ENCODE measurements at regions not wholly inside any gene's neighbourhood (a gene's known extent, or its start where the extent isn't known, plus 50 kb on each side); places are given as distances from the start of the nearest gene placed in this dataset.
"Not testable (repeated sequence)": the region's sequence is repeated elsewhere in the genome, so short reads cannot be mapped to it uniquely, and the experiment has no call there.

GRCh38 chr2:63719052-63719451 is 122.6 kb upstream of the UGP2 start:
- no peaks in the 10 kb centered on the region for H3K9me3 Mint-ChIP-seq
- H3K27me3 Mint-ChIP-seq (ENCODE audit: insufficient read depth), result no peaks in the 10 kb centered on the region
- H3K27ac Mint-ChIP-seq, result no peak overlapping the region
- no peaks in the 10 kb centered on the region for H3K36me3 Mint-ChIP-seq (ENCODE audit: low read depth)
- H3K4me1 Mint-ChIP-seq (ENCODE audit: low read depth), result peaks cover 16% of the 10 kb centered on the region; the same call in 1 of the 2 replicates
- no peak for DNase-seq
- H3K4me3 Mint-ChIP-seq, result no peak overlapping the region
- TF ChIP-seq, protein P1, sequence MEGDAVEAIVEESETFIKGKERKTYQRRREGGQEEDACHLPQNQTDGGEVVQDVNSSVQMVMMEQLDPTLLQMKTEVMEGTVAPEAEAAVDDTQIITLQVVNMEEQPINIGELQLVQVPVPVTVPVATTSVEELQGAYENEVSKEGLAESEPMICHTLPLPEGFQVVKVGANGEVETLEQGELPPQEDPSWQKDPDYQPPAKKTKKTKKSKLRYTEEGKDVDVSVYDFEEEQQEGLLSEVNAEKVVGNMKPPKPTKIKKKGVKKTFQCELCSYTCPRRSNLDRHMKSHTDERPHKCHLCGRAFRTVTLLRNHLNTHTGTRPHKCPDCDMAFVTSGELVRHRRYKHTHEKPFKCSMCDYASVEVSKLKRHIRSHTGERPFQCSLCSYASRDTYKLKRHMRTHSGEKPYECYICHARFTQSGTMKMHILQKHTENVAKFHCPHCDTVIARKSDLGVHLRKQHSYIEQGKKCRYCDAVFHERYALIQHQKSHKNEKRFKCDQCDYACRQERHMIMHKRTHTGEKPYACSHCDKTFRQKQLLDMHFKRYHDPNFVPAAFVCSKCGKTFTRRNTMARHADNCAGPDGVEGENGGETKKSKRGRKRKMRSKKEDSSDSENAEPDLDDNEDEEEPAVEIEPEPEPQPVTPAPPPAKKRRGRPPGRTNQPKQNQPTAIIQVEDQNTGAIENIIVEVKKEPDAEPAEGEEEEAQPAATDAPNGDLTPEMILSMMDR (IDR thresholded peaks at IDR 0.05), result no peak

DNA sequence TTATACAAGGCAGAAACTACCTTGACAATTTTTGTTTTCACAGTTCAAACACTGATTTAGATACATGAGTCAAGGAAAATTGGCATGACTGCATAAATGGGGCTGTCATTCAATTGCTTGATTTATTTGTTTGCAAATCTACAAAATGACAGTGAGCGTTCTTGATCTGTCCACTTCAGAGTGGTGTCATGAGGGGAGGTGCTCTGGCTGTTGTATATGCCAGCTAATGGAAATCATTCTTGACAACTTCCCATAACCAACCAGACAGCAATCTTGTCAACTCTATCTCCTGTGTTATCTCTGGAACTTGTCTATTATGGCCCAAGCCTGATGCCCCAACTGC is 120.6 kb upstream of the UGP2 start:
- H3K36me3 Mint-ChIP-seq (ENCODE audit: low read depth), result no peaks in the 10 kb centered on the region
- peaks cover 16% of the 10 kb centered on the region; the same call in 1 of the 2 replicates for H3K4me1 Mint-ChIP-seq (ENCODE audit: low read depth)
- no peak for DNase-seq
- H3K9me3 Mint-ChIP-seq, result no peaks in the 10 kb centered on the region
- no peak overlapping the region for H3K4me3 Mint-ChIP-seq
- TF ChIP-seq, protein P1 (IDR thresholded peaks at IDR 0.05), result no peak
- peaks cover 2% of the 10 kb centered on the region; the same call in 1 of the 2 replicates for H3K27me3 Mint-ChIP-seq (ENCODE audit: insufficient read depth)
- no peak overlapping the region for H3K27ac Mint-ChIP-seq

GRCh38 chr2:63722284-63722683 is 119.4 kb upstream of the UGP2 start:
- H3K27me3 Mint-ChIP-seq (ENCODE audit: insufficient read depth); H3K36me3 Mint-ChIP-seq (ENCODE audit: low read depth); H3K4me3 Mint-ChIP-seq; DNase-seq; H3K9me3 Mint-ChIP-seq; H3K27ac Mint-ChIP-seq: not testable (repeated sequence)
- peaks cover 16% of the 10 kb centered on the region; the same call in 1 of the 2 replicates for H3K4me1 Mint-ChIP-seq (ENCODE audit: low read depth)

DNA sequence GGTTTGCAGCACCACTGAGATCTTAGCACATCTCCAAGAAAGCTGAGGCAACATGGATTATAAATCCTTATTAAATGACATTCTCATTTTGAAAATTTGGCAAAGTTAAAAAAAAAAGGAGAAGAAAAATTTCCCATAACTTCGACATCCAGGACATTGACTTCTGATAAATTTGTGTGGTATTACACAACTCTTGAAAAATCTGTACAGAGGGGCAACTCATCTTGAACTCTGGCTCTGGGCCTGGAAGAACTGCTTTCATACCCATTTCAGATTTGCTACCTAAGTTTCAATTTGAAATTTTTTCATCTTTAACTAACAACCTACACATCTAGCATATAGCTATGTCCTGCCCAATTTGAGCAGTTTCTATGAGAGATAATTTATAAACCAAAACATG is 118.0 kb upstream of the UGP2 start:
- peaks cover 2% of the 10 kb centered on the region; the same call in 1 of the 2 replicates for H3K27me3 Mint-ChIP-seq (ENCODE audit: insufficient read depth)
- no peak for DNase-seq
- peaks cover 13% of the 10 kb centered on the region; the same call in 1 of the 2 replicates for H3K4me1 Mint-ChIP-seq (ENCODE audit: low read depth)
- no peaks in the 10 kb centered on the region for H3K36me3 Mint-ChIP-seq (ENCODE audit: low read depth)
- TF ChIP-seq, protein P1 (IDR thresholded peaks at IDR 0.05), result no peak
- H3K9me3 Mint-ChIP-seq, result no peaks in the 10 kb centered on the region
- H3K27ac Mint-ChIP-seq, result no peak overlapping the region
- no peak overlapping the region for H3K4me3 Mint-ChIP-seq

DNA sequence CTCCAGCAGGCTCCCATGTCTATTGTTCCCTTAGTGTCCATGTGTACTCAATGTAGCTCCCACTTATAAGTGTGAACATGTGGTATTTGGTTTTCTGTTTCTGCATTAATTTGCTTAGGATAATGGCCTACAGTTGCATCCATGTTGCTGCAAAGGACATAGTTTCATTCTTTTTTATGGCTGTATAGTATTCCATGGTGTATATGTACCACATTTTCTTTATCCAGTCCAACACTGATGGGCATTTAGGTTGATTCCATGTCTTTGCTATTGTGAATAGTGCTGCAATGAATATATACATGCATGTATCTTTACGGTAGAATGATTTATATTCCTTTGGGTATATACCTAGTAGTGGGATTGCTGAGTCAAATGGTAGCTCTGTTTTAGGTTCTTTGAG is 116.5 kb upstream of the UGP2 start:
- H3K4me3 Mint-ChIP-seq; H3K27me3 Mint-ChIP-seq (ENCODE audit: insufficient read depth); H3K36me3 Mint-ChIP-seq (ENCODE audit: low read depth); H3K4me1 Mint-ChIP-seq (ENCODE audit: low read depth); H3K27ac Mint-ChIP-seq; H3K9me3 Mint-ChIP-seq; DNase-seq: not testable (repeated sequence)

- TF ChIP-seq, protein P1 (IDR thresholded peaks at IDR 0.05), result no peak
- no peak overlapping the region for H3K4me3 Mint-ChIP-seq
- no peaks in the 10 kb centered on the region for H3K36me3 Mint-ChIP-seq (ENCODE audit: low read depth)
- no peak for DNase-seq
- H3K27me3 Mint-ChIP-seq (ENCODE audit: insufficient read depth), result peaks cover 2% of the 10 kb centered on the region; the same call in 1 of the 2 replicates
- H3K9me3 Mint-ChIP-seq, result no peaks in the 10 kb centered on the region
- peaks cover under 1% of the 10 kb centered on the region for H3K4me1 Mint-ChIP-seq (ENCODE audit: low read depth)
- H3K27ac Mint-ChIP-seq, result no peak overlapping the region
Observed at GRCh38 chr2:63729362-63729761, 112.3 kb upstream of the UGP2 start.

DNA sequence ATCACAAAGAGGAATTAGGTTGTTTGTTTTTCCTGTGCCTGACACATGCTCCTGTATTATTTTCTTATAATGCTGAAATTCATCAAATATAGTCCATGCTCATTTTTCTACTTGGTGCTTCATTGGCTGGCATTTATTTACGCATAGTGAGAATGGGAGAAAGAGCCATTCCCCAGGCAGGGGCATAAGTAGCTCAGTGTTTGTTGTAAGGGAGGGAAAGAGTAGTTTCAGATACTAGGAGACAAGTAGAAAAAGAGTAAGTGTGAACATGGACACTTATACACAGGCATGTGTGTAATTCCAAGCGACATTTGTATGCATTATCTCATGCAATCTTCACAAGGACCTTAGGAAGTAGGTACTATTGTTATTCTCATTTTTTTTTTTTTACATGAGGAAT is 111.9 kb upstream of the UGP2 start:
- Mint-ChIP-seq H3K27me3 (ENCODE audit: insufficient read depth) (peaks cover 2% of the 10 kb centered on the region; the same call in 1 of the 2 replicates), H3K27ac (no peak overlapping the region), H3K36me3 (ENCODE audit: low read depth) (no peaks in the 10 kb centered on the region), H3K4me1 (ENCODE audit: low read depth) (peaks cover 6% of the 10 kb centered on the region), H3K9me3 (no peaks in the 10 kb centered on the region), H3K4me3 (no peak overlapping the region)
- TF ChIP-seq, protein P1 (IDR thresholded peaks at IDR 0.05), result no peak
- DNase-seq, result no peak

Measured in HFFc6 (cell line).